ENCODE measurements at regions not wholly inside any gene's neighbourhood (a gene's known extent, or its start where the extent isn't known, plus 50 kb on each side); places are given as distances from the start of the nearest gene placed in this dataset.

DNA sequence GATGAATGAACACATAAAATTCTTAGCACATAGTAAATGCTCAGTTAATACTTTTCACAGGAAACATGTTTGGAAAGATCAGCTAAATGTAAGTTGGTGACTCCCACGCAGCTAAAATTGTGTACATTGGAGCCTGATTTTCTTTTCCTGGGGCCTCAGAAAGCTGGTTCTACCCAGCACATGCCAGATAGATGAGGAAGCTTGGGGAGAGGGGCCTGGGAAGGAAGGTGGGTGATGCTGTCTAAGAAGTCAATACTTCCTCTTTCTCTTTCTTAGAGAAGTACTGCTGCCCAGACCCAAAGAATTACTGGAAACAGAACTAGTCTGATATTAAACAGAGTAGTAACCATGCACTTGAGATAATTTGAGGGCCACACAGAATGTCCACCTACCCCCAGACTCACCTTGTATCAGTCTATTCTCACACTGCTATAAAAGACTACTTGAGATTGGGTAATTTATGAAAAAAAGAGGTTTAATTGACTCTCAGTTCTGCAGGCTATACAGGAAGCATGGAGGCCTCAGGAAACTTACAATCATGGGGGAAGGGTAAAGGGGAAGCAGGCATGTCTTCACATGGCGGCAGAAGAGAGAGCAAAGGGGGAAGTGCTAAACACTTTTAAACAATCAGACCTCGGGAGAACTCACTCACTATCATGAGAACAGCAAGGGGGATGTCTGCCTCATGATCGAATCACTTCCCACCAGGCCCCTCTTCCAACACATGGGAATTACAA is 123.3 kb upstream of the MED13L start:
- Histone ChIP-seq H2BK12ac (ENCODE audit: insufficient read length, low read depth, low read length) (no peak overlapping the region), H3K79me2 (ENCODE audit: insufficient read depth, low read length) (no peaks in the 10 kb centered on the region), H4K20me1 (ENCODE audit: control insufficient read depth, insufficient read depth, insufficient read length) (no peaks in the 10 kb centered on the region), H3K9me3 (ENCODE audit: control insufficient read depth, low read depth, low read length) (no peaks in the 10 kb centered on the region), H3K18ac (ENCODE audit: insufficient read length, low read depth, low read length) (no peak overlapping the region), H3T11ph (ENCODE audit: low read length) (no peak overlapping the region), H3K23me2 (ENCODE audit: insufficient read length, low read depth, low read length, poor library complexity, severe bottlenecking) (no peaks in the 10 kb centered on the region), H2AFZ (ENCODE audit: low read length) (no peak overlapping the region), H2BK120ac (ENCODE audit: low read depth, low read length, poor library complexity, severe bottlenecking) (no peak overlapping the region), H3K4me2 (ENCODE audit: insufficient read depth, insufficient read length, low read length) (no peak overlapping the region), H3K4ac (ENCODE audit: low read depth, low read length) (no peak overlapping the region), H3K56ac (ENCODE audit: insufficient read length, low read depth, low read length) (no peak overlapping the region), H3K14ac (ENCODE audit: insufficient read depth, low read length) (no peak overlapping the region), H4K91ac (ENCODE audit: insufficient read length, low read depth, low read length) (no peak overlapping the region), H3K27me3 (ENCODE audit: insufficient read depth, low read length) (no peaks in the 10 kb centered on the region), H2AK5ac (ENCODE audit: insufficient read length, low read length) (no peak overlapping the region), H2BK15ac (ENCODE audit: low read depth, low read length) (no peak overlapping the region), H2BK5ac (ENCODE audit: insufficient read length, low read length) (no peak overlapping the region), H2BK20ac (ENCODE audit: low read depth, low read length, poor library complexity, severe bottlenecking) (no peak overlapping the region), H3K9ac (ENCODE audit: extremely low read depth, insufficient read length, low read length) (no peak overlapping the region), H4K8ac (replicated peaks; ENCODE audit: insufficient read length, low read depth, low read length) (no peak overlapping the region), H3K27ac (ENCODE audit: insufficient read length, low read depth, low read length) (no peak overlapping the region), H3K23ac (ENCODE audit: insufficient read length, low read depth, low read length) (no peak overlapping the region), H3K79me1 (ENCODE audit: insufficient read depth, low read depth, low read length, poor library complexity, severe bottlenecking) (no peaks in the 10 kb centered on the region), H3K4me1 (ENCODE audit: insufficient read depth, low read length) (no peaks in the 10 kb centered on the region), H4K5ac (ENCODE audit: insufficient read length, low read depth, low read length) (no peak overlapping the region)
- peaks cover 3% of the 10 kb centered on the region; the same call in 1 of the 2 replicates for H3K27me3 Mint-ChIP-seq (ENCODE audit: low read depth)
- H3K36me3 Mint-ChIP-seq (ENCODE audit: insufficient read depth in 1 of 3, low read depth in 3 of 3), result peaks cover 0 to 14% (median 0%) of the 10 kb centered on the region in 3 experiments; a peak in 2 of 7 replicates
- peaks cover 4 to 13% of the 10 kb centered on the region in 2 experiments; a peak in 3 of 5 replicates for H3K9me3 Mint-ChIP-seq
- H3K4me3 Mint-ChIP-seq, result no peak overlapping the region
- peaks cover 0 to 3% of the 10 kb centered on the region in 2 experiments; a peak in 1 of 4 replicates for H3K4me1 Mint-ChIP-seq
- no peak for DNase-seq
- no CpG with 5 or more reads among the region's 4 CpGs for WGBS (ENCODE audit: extremely low coverage, insufficient read length, low lambda C conversion rate)
- H3K27ac Mint-ChIP-seq, result no peak overlapping the region
- TF ChIP-seq, protein P1, sequence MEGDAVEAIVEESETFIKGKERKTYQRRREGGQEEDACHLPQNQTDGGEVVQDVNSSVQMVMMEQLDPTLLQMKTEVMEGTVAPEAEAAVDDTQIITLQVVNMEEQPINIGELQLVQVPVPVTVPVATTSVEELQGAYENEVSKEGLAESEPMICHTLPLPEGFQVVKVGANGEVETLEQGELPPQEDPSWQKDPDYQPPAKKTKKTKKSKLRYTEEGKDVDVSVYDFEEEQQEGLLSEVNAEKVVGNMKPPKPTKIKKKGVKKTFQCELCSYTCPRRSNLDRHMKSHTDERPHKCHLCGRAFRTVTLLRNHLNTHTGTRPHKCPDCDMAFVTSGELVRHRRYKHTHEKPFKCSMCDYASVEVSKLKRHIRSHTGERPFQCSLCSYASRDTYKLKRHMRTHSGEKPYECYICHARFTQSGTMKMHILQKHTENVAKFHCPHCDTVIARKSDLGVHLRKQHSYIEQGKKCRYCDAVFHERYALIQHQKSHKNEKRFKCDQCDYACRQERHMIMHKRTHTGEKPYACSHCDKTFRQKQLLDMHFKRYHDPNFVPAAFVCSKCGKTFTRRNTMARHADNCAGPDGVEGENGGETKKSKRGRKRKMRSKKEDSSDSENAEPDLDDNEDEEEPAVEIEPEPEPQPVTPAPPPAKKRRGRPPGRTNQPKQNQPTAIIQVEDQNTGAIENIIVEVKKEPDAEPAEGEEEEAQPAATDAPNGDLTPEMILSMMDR (conservative IDR thresholded peaks at IDR 0.05), result no peak
